Natural killer cell treated with Interleukin-12 subunit alpha and Interleukin-12 subunit beta and Interleukin-15 and Interleukin-18, amount 100 ng/mL, for 72 hours (primary cell): ENCODE measurements at regions not wholly inside any gene's neighbourhood (a gene's known extent, or its start where the extent isn't known, plus 50 kb on each side); places are given as distances from the start of the nearest gene placed in this dataset.
A peak's percentile ranks its signal among the peaks of the same experiment; 100 is the strongest.
"Not testable (repeated sequence)": the region's sequence is repeated elsewhere in the genome, so short reads cannot be mapped to it uniquely, and the experiment has no call there.

Experiments used
- ATAC-seq, 2 donors: fragments of 150-1000 bp; cut with Tn5 transposase in 1 of 2; sonication (Bioruptor Pico), chemical (Tn5 transposase) in 1 of 2; 2 replicates each; pipeline ENCODE4 v1.10.0; 2021
- DNase-seq: peaks from one replicate; pipeline ENCODE4 v3.0.0; 2022; ENCODE audit warnings: low spot score
- H3K27ac Mint-ChIP-seq, 2 donors: 1 replicate in 1 of 2; 2 replicates in 1 of 2; pipeline ENCODE4 v1.8.0; 2022; ENCODE audit warnings: mixed read lengths in 2 of 2, mild to moderate bottlenecking in 1 of 2, moderate library complexity in 1 of 2
- H3K27me3 Mint-ChIP-seq, 2 donors: 1 replicate in 1 of 2; 2 replicates in 1 of 2; pipeline ENCODE4 v1.8.0; 2022; ENCODE audit warnings: mixed read lengths in 2 of 2
- H3K36me3 Mint-ChIP-seq: one replicate; pipeline ENCODE4 v1.8.0; 2022; ENCODE audit warnings: mixed read lengths
- H3K4me1 Mint-ChIP-seq, 2 donors: 1 replicate in 1 of 2; 2 replicates in 1 of 2; pipeline ENCODE4 v1.8.0; 2022; ENCODE audit warnings: low read depth in 2 of 2, mixed read lengths in 2 of 2, mild to moderate bottlenecking in 1 of 2
- H3K4me3 Mint-ChIP-seq: one replicate; pipeline ENCODE4 v1.8.0; 2022; ENCODE audit warnings: mixed read lengths
- H3K9me3 Mint-ChIP-seq: 2 replicates; pipeline ENCODE4 v1.8.0; 2022; ENCODE audit warnings: mixed read lengths

- H3K27ac Mint-ChIP-seq, H3K36me3 Mint-ChIP-seq, H3K4me3 Mint-ChIP-seq, H3K4me1 Mint-ChIP-seq, H3K27me3 Mint-ChIP-seq, H3K9me3 Mint-ChIP-seq, DNase-seq, ATAC-seq: not testable (repeated sequence)
These were observed 119.2 kb downstream of the SEPTIN14 start for GRCh38 chr7:55743454-55743717.

DNA sequence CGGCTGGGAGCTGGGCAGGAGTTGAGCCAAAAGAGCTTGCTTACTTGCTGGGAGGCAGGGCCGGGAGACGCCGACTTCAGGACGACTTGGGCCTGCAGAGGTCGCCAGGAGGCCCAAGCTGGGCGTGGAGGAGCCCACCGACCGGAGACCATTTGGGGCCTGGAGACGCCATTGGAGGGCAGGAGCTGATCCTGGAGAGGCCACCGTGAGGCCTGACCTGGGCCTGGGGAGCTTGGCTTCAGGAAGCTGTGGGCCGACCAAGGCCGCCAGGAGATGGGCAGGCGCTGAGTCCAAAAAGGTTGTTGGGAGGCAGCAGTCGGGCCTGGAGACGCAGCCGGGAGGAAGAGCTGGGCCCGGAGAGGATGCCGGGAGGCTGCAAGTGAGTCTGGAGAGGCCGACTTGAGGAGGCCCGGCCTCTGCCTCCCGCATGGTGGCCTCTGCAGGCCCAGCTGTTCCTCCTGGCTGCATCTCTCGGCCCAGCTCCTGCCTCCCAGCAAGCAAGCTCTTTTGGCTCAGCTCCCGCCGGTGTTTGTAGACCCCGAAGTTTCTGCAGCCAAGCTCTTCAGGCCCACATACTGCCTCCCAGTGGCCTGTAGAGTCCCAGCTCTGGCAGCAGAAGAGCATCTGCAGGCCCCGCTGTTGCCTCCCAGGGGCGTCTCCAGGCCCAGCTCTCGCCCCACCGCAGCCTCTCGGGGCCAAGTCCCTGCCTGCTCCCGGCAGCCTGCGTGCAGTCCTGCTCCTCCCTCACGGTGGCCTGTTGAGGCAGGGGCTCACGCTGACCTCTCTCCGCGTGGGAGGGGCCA lies 119.7 kb downstream of the SEPTIN14 start:
- not testable (repeated sequence) for ATAC-seq, H3K9me3 Mint-ChIP-seq, H3K36me3 Mint-ChIP-seq, H3K27ac Mint-ChIP-seq, H3K4me1 Mint-ChIP-seq, H3K27me3 Mint-ChIP-seq, H3K4me3 Mint-ChIP-seq, DNase-seq

GRCh38 chr7:55741721-55742631 lies 120.6 kb downstream of the SEPTIN14 start:
- ATAC-seq, DNase-seq: not testable (repeated sequence)

GRCh38 chr7:55740633-55741250 lies 121.8 kb downstream of the SEPTIN14 start:
- not testable (repeated sequence) for H3K36me3 Mint-ChIP-seq, ATAC-seq, DNase-seq, H3K4me3 Mint-ChIP-seq, H3K4me1 Mint-ChIP-seq, H3K27ac Mint-ChIP-seq, H3K9me3 Mint-ChIP-seq, H3K27me3 Mint-ChIP-seq

More at GRCh38 chr7:55741721-55742631, 120.6 kb downstream of the SEPTIN14 start:
- not testable (repeated sequence) for H3K36me3 Mint-ChIP-seq, H3K9me3 Mint-ChIP-seq, H3K4me3 Mint-ChIP-seq, H3K27me3 Mint-ChIP-seq, H3K4me1 Mint-ChIP-seq, H3K27ac Mint-ChIP-seq

DNA sequence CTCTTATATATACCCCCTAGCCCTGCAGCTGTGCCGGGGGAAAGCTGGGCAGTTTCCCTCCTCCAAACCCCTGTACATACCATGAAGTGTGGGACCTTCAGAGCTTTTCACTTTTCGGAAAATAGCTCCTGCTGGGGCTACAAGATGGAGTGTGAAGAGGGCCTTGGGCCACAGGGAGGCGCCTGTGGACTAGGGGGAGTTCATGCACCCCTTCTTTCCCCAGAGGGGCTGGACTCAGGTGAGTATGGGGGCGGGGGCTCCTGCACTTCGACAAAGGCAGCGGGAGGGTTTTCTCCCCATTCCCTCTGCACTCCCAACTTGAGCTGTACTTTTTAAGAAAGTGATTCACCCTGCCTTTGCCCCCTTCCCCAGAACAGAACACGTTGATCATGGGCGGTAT lies 122.5 kb downstream of the SEPTIN14 start:
- H3K4me3 Mint-ChIP-seq, ATAC-seq, H3K27me3 Mint-ChIP-seq, H3K36me3 Mint-ChIP-seq, DNase-seq, H3K4me1 Mint-ChIP-seq, H3K9me3 Mint-ChIP-seq, H3K27ac Mint-ChIP-seq: not testable (repeated sequence)

- not testable (repeated sequence) for H3K4me3 Mint-ChIP-seq, H3K27me3 Mint-ChIP-seq
These were observed 125.8 kb downstream of the SEPTIN14 start for GRCh38 chr7:55736641-55737221.

GRCh38 chr7:55733241-55734140 lies 129.1 kb downstream of the SEPTIN14 start:
- ATAC-seq (no peak), DNase-seq (no peak)
- Mint-ChIP-seq H3K4me1 (no peaks in the 10 kb centered on the region), H3K9me3 (no peaks in the 10 kb centered on the region), H3K27me3 (no peaks in the 10 kb centered on the region), H3K4me3 (no peak overlapping the region), H3K36me3 (no peaks in the 10 kb centered on the region), H3K27ac (no peak overlapping the region)

More at GRCh38 chr7:55736641-55737221, 125.8 kb downstream of the SEPTIN14 start:
- not testable (repeated sequence) for H3K4me1 Mint-ChIP-seq, DNase-seq, ATAC-seq, H3K36me3 Mint-ChIP-seq, H3K9me3 Mint-ChIP-seq, H3K27ac Mint-ChIP-seq

DNA sequence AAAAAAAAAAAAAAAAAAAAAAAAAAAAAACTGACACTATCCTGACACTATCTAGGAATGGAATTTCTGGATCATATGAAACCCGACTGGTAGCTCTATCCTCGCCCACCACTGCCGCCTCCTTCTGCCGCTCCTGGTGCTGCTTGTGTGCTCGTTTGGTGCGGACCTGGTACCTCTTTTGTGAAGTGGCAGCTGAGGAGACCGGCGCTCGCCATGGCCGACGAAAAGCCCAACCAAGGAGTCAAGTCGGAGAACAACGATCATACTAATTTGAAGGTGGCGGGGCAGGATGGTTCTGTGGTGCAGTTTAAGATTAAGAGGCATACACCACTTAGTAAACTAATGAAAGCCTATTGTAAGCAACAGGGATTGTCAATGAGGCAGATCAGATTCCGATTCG lies 130.6 kb downstream of the SEPTIN14 start:
- no peaks in the 10 kb centered on the region for H3K36me3 Mint-ChIP-seq
- H3K4me1 Mint-ChIP-seq: no peaks in the 10 kb centered on the region
- no peak for DNase-seq
- no peaks in the 10 kb centered on the region for H3K27me3 Mint-ChIP-seq
- H3K4me3 Mint-ChIP-seq: no peak overlapping the region
- ATAC-seq: no peak
- H3K27ac Mint-ChIP-seq: no peak overlapping the region
- no peaks in the 10 kb centered on the region for H3K9me3 Mint-ChIP-seq

DNA sequence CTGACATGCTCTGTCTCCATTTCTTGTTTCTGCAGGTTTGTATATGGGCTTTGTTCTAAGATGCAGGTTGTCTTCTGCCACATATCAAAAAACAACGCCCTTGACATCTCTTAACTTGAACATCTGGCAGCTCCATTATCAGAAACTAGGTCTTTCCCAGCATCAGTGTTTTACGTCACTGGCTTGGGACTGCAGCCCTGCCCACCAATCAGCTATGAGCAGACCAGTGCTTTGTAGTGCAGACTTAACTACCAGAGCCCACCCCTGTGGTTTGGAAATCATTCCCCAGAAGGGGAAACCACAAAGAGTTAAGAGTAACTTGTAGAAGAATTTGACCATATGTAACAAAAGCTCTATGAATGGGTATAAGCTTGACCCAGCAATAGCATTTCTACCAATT lies 132.4 kb downstream of the SEPTIN14 start:
- no peaks in the 10 kb centered on the region for H3K27me3 Mint-ChIP-seq
- no peak for ATAC-seq
- H3K27ac Mint-ChIP-seq: no peak overlapping the region
- no peaks in the 10 kb centered on the region for H3K9me3 Mint-ChIP-seq
- DNase-seq: no peak
- no peaks in the 10 kb centered on the region for H3K36me3 Mint-ChIP-seq
- H3K4me1 Mint-ChIP-seq: no peaks in the 10 kb centered on the region
- no peak overlapping the region for H3K4me3 Mint-ChIP-seq

GRCh38 chr7:55723621-55723941 lies 139.0 kb downstream of the SEPTIN14 start:
- ATAC-seq (peak in 1 of 2 donors; percentile 6), DNase-seq (no peak)
- Mint-ChIP-seq H3K4me3 (no peak overlapping the region), H3K4me1 (no peaks in the 10 kb centered on the region), H3K36me3 (no peaks in the 10 kb centered on the region), H3K27ac (no peak overlapping the region), H3K27me3 (no peaks in the 10 kb centered on the region), H3K9me3 (no peaks in the 10 kb centered on the region)

DNA sequence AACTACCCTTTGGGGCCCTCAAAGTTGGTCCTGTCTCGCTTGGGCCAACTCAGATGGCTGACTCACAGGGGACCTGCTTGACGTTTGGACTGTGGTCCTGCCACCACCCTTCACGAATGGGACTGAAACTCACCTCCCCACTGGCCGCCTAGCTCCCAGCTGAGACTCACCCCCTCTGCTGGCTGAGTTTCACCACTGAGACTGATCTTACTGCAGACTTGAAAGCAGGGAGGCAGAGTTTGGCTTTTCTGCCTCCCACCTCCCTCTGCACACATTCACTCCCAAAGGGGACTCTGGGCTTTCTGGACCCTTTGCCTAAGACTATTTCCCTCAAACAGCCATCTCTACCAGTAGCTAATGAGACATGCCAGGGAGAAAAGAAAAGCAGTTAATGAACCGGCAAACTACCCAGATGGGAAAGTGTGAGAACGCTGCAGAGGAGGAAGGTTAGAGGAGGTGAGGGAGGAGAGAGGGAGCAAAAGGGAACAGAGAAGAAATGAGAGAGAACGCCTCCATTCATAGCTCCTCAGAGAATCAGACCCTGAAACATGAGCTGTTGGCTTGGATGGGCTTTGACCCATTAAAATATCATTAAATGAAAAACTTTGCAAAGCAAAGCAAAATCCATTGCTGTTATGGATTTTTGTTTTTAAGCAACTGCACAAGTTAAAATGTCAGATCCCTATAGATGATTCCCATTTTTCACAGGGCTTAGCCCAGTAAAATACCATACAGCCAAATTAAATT lies 139.5 kb downstream of the SEPTIN14 start:
- not testable (repeated sequence) for H3K4me1 Mint-ChIP-seq, H3K36me3 Mint-ChIP-seq, H3K27me3 Mint-ChIP-seq, H3K27ac Mint-ChIP-seq, DNase-seq, H3K9me3 Mint-ChIP-seq, H3K4me3 Mint-ChIP-seq
- ATAC-seq: peak; percentile 70 to 80

GRCh38 chr7:55721004-55721403 lies 141.5 kb downstream of the SEPTIN14 start:
- ATAC-seq, H3K27ac Mint-ChIP-seq, DNase-seq, H3K36me3 Mint-ChIP-seq, H3K27me3 Mint-ChIP-seq, H3K4me3 Mint-ChIP-seq, H3K4me1 Mint-ChIP-seq, H3K9me3 Mint-ChIP-seq: not testable (repeated sequence)
